ENCODE measurements at regions not wholly inside any gene's neighbourhood (a gene's known extent, or its start where the extent isn't known, plus 50 kb on each side); places are given as distances from the start of the nearest gene placed in this dataset.

- H3K4me3 ChIP-seq (ENCODE audit: low read depth, low read length): no peak overlapping the region
- CTCF ChIA-PET: no interaction called here
- H3K36me3 ChIP-seq (ENCODE audit: control insufficient read depth, insufficient read depth, low read length): no peaks in the 10 kb centered on the region
- TF ChIP-seq CTCF (IDR thresholded peaks at IDR 0.05; ENCODE audit: insufficient read depth, low read depth, low read length): no peak
- POLR2A ChIA-PET: no interaction called here
- DNase-seq (ENCODE audit: low read depth): no peak
- H3K27me3 ChIP-seq (ENCODE audit: control insufficient read depth, insufficient read depth, low read length): no peaks in the 10 kb centered on the region
These were observed 1150.1 kb downstream of the BRD1 start for GRCh38 chr22:48677621-48678020.

- CTCF ChIA-PET: no interaction called here
- TF ChIP-seq CTCF (IDR thresholded peaks at IDR 0.05; ENCODE audit: insufficient read depth, low read depth, low read length): no peak
- Histone ChIP-seq H3K4me3 (ENCODE audit: low read depth, low read length) (no peak overlapping the region), H3K36me3 (ENCODE audit: control insufficient read depth, insufficient read depth, low read length) (no peaks in the 10 kb centered on the region), H3K27me3 (ENCODE audit: control insufficient read depth, insufficient read depth, low read length) (no peaks in the 10 kb centered on the region)
- POLR2A ChIA-PET: no interaction called here
- DNase-seq (ENCODE audit: low read depth): no peak
These were observed 1150.5 kb downstream of the BRD1 start for GRCh38 chr22:48677168-48677520.

GRCh38 chr22:48676266-48677167, 1151.2 kb downstream of the BRD1 start:
- TF ChIP-seq CTCF (IDR thresholded peaks at IDR 0.05; ENCODE audit: insufficient read depth, low read depth, low read length): no peak

GRCh38 chr22:48675830-48676145, 1151.9 kb downstream of the BRD1 start:
- Histone ChIP-seq H3K4me3 (ENCODE audit: low read depth, low read length) (no peak overlapping the region), H3K27me3 (ENCODE audit: control insufficient read depth, insufficient read depth, low read length) (no peaks in the 10 kb centered on the region), H3K36me3 (ENCODE audit: control insufficient read depth, insufficient read depth, low read length) (no peaks in the 10 kb centered on the region)
- ChIA-PET CTCF (no interaction called here), POLR2A (no interaction called here)
- TF ChIP-seq CTCF (IDR thresholded peaks at IDR 0.05; ENCODE audit: insufficient read depth, low read depth, low read length): no peak
- DNase-seq (ENCODE audit: low read depth): no peak

More at GRCh38 chr22:48676266-48677167, 1151.2 kb downstream of the BRD1 start:
- Histone ChIP-seq H3K36me3 (ENCODE audit: control insufficient read depth, insufficient read depth, low read length) (no peaks in the 10 kb centered on the region), H3K4me3 (ENCODE audit: low read depth, low read length) (no peak overlapping the region), H3K27me3 (ENCODE audit: control insufficient read depth, insufficient read depth, low read length) (no peaks in the 10 kb centered on the region)
- CTCF ChIA-PET: no interaction called here
- POLR2A ChIA-PET: no interaction called here
- no peak for DNase-seq (ENCODE audit: low read depth)

GRCh38 chr22:48675141-48675829, 1152.4 kb downstream of the BRD1 start:
- CTCF ChIA-PET: no interaction called here

More at GRCh38 chr22:48675141-48675829, 1152.4 kb downstream of the BRD1 start:
- TF ChIP-seq CTCF (IDR thresholded peaks at IDR 0.05; ENCODE audit: insufficient read depth, low read depth, low read length): no peak
- Histone ChIP-seq H3K36me3 (ENCODE audit: control insufficient read depth, insufficient read depth, low read length) (no peaks in the 10 kb centered on the region), H3K27me3 (ENCODE audit: control insufficient read depth, insufficient read depth, low read length) (no peaks in the 10 kb centered on the region), H3K4me3 (ENCODE audit: low read depth, low read length) (no peak overlapping the region)
- POLR2A ChIA-PET: no interaction called here
- no peak for DNase-seq (ENCODE audit: low read depth)

All from BJ (cell line).